ENCODE measurements at regions not wholly inside any gene's neighbourhood (a gene's known extent, or its start where the extent isn't known, plus 50 kb on each side); places are given as distances from the start of the nearest gene placed in this dataset.

DNA sequence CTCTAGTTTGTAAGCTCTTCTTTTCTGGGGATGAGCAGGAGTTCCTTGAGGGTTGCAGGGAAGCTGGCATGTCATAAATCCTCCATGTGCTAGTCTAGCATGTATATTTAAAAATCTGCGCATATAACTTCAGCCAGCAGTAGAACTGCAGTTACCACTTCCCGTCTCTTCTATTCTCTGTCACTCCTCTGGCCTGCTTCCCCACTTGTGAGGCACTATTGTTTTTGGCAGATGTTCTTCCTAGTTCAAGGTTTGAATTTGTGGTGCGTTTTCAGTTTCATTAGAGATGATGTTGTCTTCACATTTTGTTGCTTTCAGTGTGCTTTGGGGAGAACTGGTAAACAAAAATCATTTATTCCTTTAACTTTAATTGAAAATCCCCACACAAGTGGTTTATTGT is 169.1 kb upstream of the ZPLD1 start:
- Histone ChIP-seq H2AFZ (ENCODE audit: low read depth, low read length) (no peak overlapping the region), H4K20me1 (ENCODE audit: insufficient read depth) (no peaks in the 10 kb centered on the region), H3K36me3 (ENCODE audit: insufficient read depth, low read length) (no peaks in the 10 kb centered on the region), H3K9ac (ENCODE audit: low read length) (no peak overlapping the region), H3K9me3 (ENCODE audit: low read length) (no peaks in the 10 kb centered on the region), H3K4me3 (ENCODE audit: low read length) (no peak overlapping the region), H3K4me2 (ENCODE audit: low read length) (no peak overlapping the region), H3K79me2 (replicated peaks; ENCODE audit: insufficient read depth, low read length) (no peaks in the 10 kb centered on the region), H3K27me3 (ENCODE audit: insufficient read depth, low read depth, low read length) (no peaks in the 10 kb centered on the region), H3K27ac (ENCODE audit: low read length) (no peak overlapping the region), H3K9me2 (ENCODE audit: insufficient read depth, low read length) (no peaks in the 10 kb centered on the region), H3F3A (ENCODE audit: insufficient read depth, low read length, poor library complexity, severe bottlenecking) (no peaks in the 10 kb centered on the region)
- TF ChIP-seq SMC3 (conservative IDR thresholded peaks at IDR 0.05; ENCODE audit: poor library complexity) (no peak), EZH2 (IDR thresholded peaks at IDR 0.05; ENCODE audit: borderline replicate concordance, insufficient read depth, low read length, poor library complexity, severe bottlenecking) (no peak), TAF1 (IDR thresholded peaks at IDR 0.05; ENCODE audit: low read depth) (no peak), EP300 (conservative IDR thresholded peaks at IDR 0.05; ENCODE audit: poor library complexity, severe bottlenecking) (no peak), POLR2AphosphoS5 (IDR thresholded peaks at IDR 0.05) (no peak), MXI1 (conservative IDR thresholded peaks at IDR 0.05; ENCODE audit: poor library complexity, severe bottlenecking) (no peak), RAD21 (conservative IDR thresholded peaks at IDR 0.05) (no peak)
- TF ChIP-seq, protein P1, sequence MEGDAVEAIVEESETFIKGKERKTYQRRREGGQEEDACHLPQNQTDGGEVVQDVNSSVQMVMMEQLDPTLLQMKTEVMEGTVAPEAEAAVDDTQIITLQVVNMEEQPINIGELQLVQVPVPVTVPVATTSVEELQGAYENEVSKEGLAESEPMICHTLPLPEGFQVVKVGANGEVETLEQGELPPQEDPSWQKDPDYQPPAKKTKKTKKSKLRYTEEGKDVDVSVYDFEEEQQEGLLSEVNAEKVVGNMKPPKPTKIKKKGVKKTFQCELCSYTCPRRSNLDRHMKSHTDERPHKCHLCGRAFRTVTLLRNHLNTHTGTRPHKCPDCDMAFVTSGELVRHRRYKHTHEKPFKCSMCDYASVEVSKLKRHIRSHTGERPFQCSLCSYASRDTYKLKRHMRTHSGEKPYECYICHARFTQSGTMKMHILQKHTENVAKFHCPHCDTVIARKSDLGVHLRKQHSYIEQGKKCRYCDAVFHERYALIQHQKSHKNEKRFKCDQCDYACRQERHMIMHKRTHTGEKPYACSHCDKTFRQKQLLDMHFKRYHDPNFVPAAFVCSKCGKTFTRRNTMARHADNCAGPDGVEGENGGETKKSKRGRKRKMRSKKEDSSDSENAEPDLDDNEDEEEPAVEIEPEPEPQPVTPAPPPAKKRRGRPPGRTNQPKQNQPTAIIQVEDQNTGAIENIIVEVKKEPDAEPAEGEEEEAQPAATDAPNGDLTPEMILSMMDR (IDR thresholded peaks at IDR 0.05; ENCODE audit: poor library complexity, severe bottlenecking) = no peak
- TF ChIP-seq, protein P2, sequence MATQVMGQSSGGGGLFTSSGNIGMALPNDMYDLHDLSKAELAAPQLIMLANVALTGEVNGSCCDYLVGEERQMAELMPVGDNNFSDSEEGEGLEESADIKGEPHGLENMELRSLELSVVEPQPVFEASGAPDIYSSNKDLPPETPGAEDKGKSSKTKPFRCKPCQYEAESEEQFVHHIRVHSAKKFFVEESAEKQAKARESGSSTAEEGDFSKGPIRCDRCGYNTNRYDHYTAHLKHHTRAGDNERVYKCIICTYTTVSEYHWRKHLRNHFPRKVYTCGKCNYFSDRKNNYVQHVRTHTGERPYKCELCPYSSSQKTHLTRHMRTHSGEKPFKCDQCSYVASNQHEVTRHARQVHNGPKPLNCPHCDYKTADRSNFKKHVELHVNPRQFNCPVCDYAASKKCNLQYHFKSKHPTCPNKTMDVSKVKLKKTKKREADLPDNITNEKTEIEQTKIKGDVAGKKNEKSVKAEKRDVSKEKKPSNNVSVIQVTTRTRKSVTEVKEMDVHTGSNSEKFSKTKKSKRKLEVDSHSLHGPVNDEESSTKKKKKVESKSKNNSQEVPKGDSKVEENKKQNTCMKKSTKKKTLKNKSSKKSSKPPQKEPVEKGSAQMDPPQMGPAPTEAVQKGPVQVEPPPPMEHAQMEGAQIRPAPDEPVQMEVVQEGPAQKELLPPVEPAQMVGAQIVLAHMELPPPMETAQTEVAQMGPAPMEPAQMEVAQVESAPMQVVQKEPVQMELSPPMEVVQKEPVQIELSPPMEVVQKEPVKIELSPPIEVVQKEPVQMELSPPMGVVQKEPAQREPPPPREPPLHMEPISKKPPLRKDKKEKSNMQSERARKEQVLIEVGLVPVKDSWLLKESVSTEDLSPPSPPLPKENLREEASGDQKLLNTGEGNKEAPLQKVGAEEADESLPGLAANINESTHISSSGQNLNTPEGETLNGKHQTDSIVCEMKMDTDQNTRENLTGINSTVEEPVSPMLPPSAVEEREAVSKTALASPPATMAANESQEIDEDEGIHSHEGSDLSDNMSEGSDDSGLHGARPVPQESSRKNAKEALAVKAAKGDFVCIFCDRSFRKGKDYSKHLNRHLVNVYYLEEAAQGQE (IDR thresholded peaks at IDR 0.05; ENCODE audit: borderline replicate concordance) = no peak

DNA sequence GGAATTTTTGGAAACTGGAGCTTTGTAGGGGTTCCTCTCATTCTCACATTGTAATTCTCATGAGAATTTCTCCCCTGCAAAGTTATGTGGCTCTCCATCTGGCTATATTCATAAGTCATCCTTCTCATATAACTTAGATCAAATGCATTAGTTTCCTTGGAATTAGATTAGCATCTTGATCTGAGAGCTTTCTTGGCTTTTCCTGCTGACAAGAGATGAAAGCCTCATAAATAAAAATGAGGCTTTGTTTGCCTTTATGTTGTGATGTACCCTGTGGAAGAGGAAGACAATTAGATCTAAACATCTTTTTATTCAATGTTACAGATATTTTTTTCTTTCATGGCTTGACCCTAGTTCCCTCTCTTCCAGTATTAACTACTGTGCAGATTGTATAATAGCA is 165.4 kb upstream of the ZPLD1 start:
- no peaks in the 10 kb centered on the region for H3F3A ChIP-seq (ENCODE audit: insufficient read depth, low read length, poor library complexity, severe bottlenecking)

More for the DNA sequence above, 165.4 kb upstream of the ZPLD1 start:
- Histone ChIP-seq H3K79me2 (replicated peaks; ENCODE audit: insufficient read depth, low read length) (no peaks in the 10 kb centered on the region), H3K9me3 (ENCODE audit: low read length) (no peaks in the 10 kb centered on the region), H4K20me1 (ENCODE audit: insufficient read depth) (no peaks in the 10 kb centered on the region), H3K36me3 (ENCODE audit: insufficient read depth, low read length) (no peaks in the 10 kb centered on the region), H2AFZ (ENCODE audit: low read depth, low read length) (no peak overlapping the region), H3K27me3 (ENCODE audit: insufficient read depth, low read depth, low read length) (no peaks in the 10 kb centered on the region), H3K4me2 (ENCODE audit: low read length) (no peak overlapping the region), H3K9ac (ENCODE audit: low read length) (no peak overlapping the region), H3K9me2 (ENCODE audit: insufficient read depth, low read length) (no peaks in the 10 kb centered on the region), H3K4me3 (ENCODE audit: low read length) (peak overlapping the region; percentile 38), H3K27ac (ENCODE audit: low read length) (peak overlapping the region; percentile 63)
- TF ChIP-seq SMC3 (conservative IDR thresholded peaks at IDR 0.05; ENCODE audit: poor library complexity) = no peak
- TF ChIP-seq EZH2 (IDR thresholded peaks at IDR 0.05; ENCODE audit: borderline replicate concordance, insufficient read depth, low read length, poor library complexity, severe bottlenecking) = no peak
- TF ChIP-seq, protein P2 (IDR thresholded peaks at IDR 0.05; ENCODE audit: borderline replicate concordance) = no peak
- TF ChIP-seq TAF1 (IDR thresholded peaks at IDR 0.05; ENCODE audit: low read depth) = no peak
- no peak for TF ChIP-seq RAD21 (conservative IDR thresholded peaks at IDR 0.05)
- TF ChIP-seq, protein P1 (IDR thresholded peaks at IDR 0.05; ENCODE audit: poor library complexity, severe bottlenecking) = no peak
- TF ChIP-seq POLR2AphosphoS5 (IDR thresholded peaks at IDR 0.05) = no peak
- no peak for TF ChIP-seq MXI1 (conservative IDR thresholded peaks at IDR 0.05; ENCODE audit: poor library complexity, severe bottlenecking)
- TF ChIP-seq EP300 (conservative IDR thresholded peaks at IDR 0.05; ENCODE audit: poor library complexity, severe bottlenecking) = no peak
